Esophagus squamous epithelium (tissue), 4 donors: ENCODE measurements at regions not wholly inside any gene's neighbourhood (a gene's known extent, or its start where the extent isn't known, plus 50 kb on each side); places are given as distances from the start of the nearest gene placed in this dataset.

ENCODE experiments used
- CTCF ChIP-seq, 6 experiments: fragments of 450-650 bp in 4 of 6; fragments of 200-600 bp in 2 of 6; sonication (generic) in 2 of 6; IDR thresholded peaks; one replicate each; pipeline ENCODE4 v1.5.1; 2016 to 2019; ENCODE audit warnings: antibody characterized with exemption in 6 of 6, mild to moderate bottlenecking in 4 of 6, moderate library complexity in 4 of 6
- POLR2A ChIP-seq, 4 donors: fragments of 450-650 bp; IDR thresholded peaks; one replicate each; pipeline ENCODE4 v1.6.1; 2017; ENCODE audit warnings: antibody characterized with exemption in 4 of 4, mild to moderate bottlenecking in 4 of 4, moderate library complexity in 3 of 4

GRCh38 chr22:27045103-27045947 lies 387.9 kb downstream of the MIAT start:
- TF ChIP-seq POLR2A (IDR thresholded peaks at IDR 0.05) (no peak), CTCF (IDR thresholded peaks at IDR 0.05) (no peak)
